KOPT-K1 (cell line): ENCODE measurements at regions not wholly inside any gene's neighbourhood (a gene's known extent, or its start where the extent isn't known, plus 50 kb on each side); places are given as distances from the start of the nearest gene placed in this dataset.
"Not testable (repeated sequence)": the region's sequence is repeated elsewhere in the genome, so short reads cannot be mapped to it uniquely, and the experiment has no call there.

ENCODE experiments used
- H3K27ac ChIP-seq: fragments of 200-600 bp; sonication (generic); 2 replicates; pipeline ENCODE4 v1.5.1; 2016; ENCODE audit warnings: antibody characterized with exemption, mild to moderate bottlenecking, low read depth, low read length; ENCODE audit not compliant: poor library complexity, severe bottlenecking
- H3K36me3 ChIP-seq: fragments of 200-600 bp; sonication (generic); 2 replicates; pipeline ENCODE4 v1.5.1; 2017; ENCODE audit warnings: antibody characterized with exemption, mild to moderate bottlenecking, low read length, moderate library complexity; ENCODE audit not compliant: insufficient read depth
- H3K9me3 ChIP-seq: fragments of 200-600 bp; sonication (generic); 2 replicates; pipeline ENCODE4 v1.5.1; 2017; ENCODE audit warnings: antibody characterized with exemption, low read length, mild to moderate bottlenecking; ENCODE audit not compliant: insufficient read depth, poor library complexity, severe bottlenecking

- Histone ChIP-seq H3K9me3 (no peaks in the 10 kb centered on the region), H3K27ac (peak overlapping the region; percentile 57), H3K36me3 (no peaks in the 10 kb centered on the region)
These were observed 377.8 kb upstream of the PRKCQ start for GRCh38 chr10:6957851-6958250.

- Histone ChIP-seq H3K27ac (peak overlapping the region; percentile 10), H3K36me3 (no peaks in the 10 kb centered on the region), H3K9me3 (no peaks in the 10 kb centered on the region)
These were observed 376.5 kb upstream of the PRKCQ start for GRCh38 chr10:6956562-6956961.

GRCh38 chr10:6953271-6953801 lies 373.3 kb upstream of the PRKCQ start:
- Histone ChIP-seq H3K27ac (no peak overlapping the region), H3K9me3 (no peaks in the 10 kb centered on the region), H3K36me3 (no peaks in the 10 kb centered on the region)

GRCh38 chr10:6951732-6952131 lies 371.7 kb upstream of the PRKCQ start:
- Histone ChIP-seq H3K36me3 (no peaks in the 10 kb centered on the region), H3K9me3 (peaks cover 3% of the 10 kb centered on the region), H3K27ac (no peak overlapping the region)

- H3K9me3 ChIP-seq: peaks cover 4% of the 10 kb centered on the region
- no peaks in the 10 kb centered on the region for H3K36me3 ChIP-seq
- no peak overlapping the region for H3K27ac ChIP-seq
These were observed 370.1 kb upstream of the PRKCQ start for GRCh38 chr10:6950133-6950532.

GRCh38 chr10:6944436-6944835 lies 364.4 kb upstream of the PRKCQ start:
- Histone ChIP-seq H3K27ac (no peak overlapping the region), H3K36me3 (no peaks in the 10 kb centered on the region), H3K9me3 (peaks cover 4% of the 10 kb centered on the region)

- no peaks in the 10 kb centered on the region for H3K36me3 ChIP-seq
These were observed 358.3 kb upstream of the PRKCQ start for GRCh38 chr10:6938384-6938783.

GRCh38 chr10:6936931-6937330 lies 356.9 kb upstream of the PRKCQ start:
- peaks cover 6% of the 10 kb centered on the region for H3K9me3 ChIP-seq

More at GRCh38 chr10:6938384-6938783, 358.3 kb upstream of the PRKCQ start:
- Histone ChIP-seq H3K9me3 (peaks cover 6% of the 10 kb centered on the region), H3K27ac (peak overlapping the region; percentile 23)

GRCh38 chr10:6929148-6929830 lies 349.2 kb upstream of the PRKCQ start:
- Histone ChIP-seq H3K9me3 (peaks cover 2% of the 10 kb centered on the region), H3K27ac (peak overlapping the region; percentile 99), H3K36me3 (no peaks in the 10 kb centered on the region)

More at GRCh38 chr10:6936931-6937330, 356.9 kb upstream of the PRKCQ start:
- no peak overlapping the region for H3K27ac ChIP-seq
- no peaks in the 10 kb centered on the region for H3K36me3 ChIP-seq

- Histone ChIP-seq H3K27ac (peak overlapping the region; percentile 99), H3K9me3 (no peaks in the 10 kb centered on the region), H3K36me3 (no peaks in the 10 kb centered on the region)
These were observed 348.5 kb upstream of the PRKCQ start for GRCh38 chr10:6928586-6928985.

- Histone ChIP-seq H3K27ac (peak overlapping the region; percentile 99), H3K9me3 (no peaks in the 10 kb centered on the region), H3K36me3 (no peaks in the 10 kb centered on the region)
These were observed 346.9 kb upstream of the PRKCQ start for GRCh38 chr10:6926971-6927370.

- Histone ChIP-seq H3K36me3 (no peaks in the 10 kb centered on the region), H3K9me3 (no peaks in the 10 kb centered on the region), H3K27ac (peak overlapping the region; percentile 99)
These were observed 345.1 kb upstream of the PRKCQ start for GRCh38 chr10:6925146-6925545.

GRCh38 chr10:6924166-6924565 lies 344.1 kb upstream of the PRKCQ start:
- H3K9me3 ChIP-seq: no peaks in the 10 kb centered on the region
- H3K36me3 ChIP-seq: no peaks in the 10 kb centered on the region
- no peak overlapping the region for H3K27ac ChIP-seq

- not testable (repeated sequence) for H3K36me3 ChIP-seq, H3K9me3 ChIP-seq
- peak overlapping the region; percentile 65 for H3K27ac ChIP-seq
These were observed 340.9 kb upstream of the PRKCQ start for GRCh38 chr10:6921026-6921425.

- H3K36me3 ChIP-seq: no peaks in the 10 kb centered on the region
- H3K9me3 ChIP-seq: no peaks in the 10 kb centered on the region
- peak overlapping the region; percentile 65 for H3K27ac ChIP-seq
These were observed 340.3 kb upstream of the PRKCQ start for GRCh38 chr10:6920072-6921019.
